ENCODE measurements at regions not wholly inside any gene's neighbourhood (a gene's known extent, or its start where the extent isn't known, plus 50 kb on each side); places are given as distances from the start of the nearest gene placed in this dataset.

DNA sequence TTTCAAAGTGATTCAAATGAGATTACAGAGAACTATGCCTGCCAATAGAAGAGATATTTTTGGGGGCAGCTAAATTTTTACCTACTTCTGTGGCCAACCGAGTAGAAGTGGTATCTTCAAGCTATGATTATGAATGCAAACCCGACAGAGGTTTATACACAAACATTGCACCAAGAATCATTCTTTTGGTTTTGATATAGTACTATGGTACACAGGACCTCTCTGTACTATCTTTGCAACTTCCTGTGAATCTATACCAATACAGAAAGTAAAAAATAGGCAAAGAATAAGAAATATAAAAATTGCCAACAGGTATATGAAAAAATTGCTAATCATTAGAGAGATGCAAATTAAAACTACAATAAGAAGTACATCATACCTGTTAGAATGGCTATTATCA, 103.2 kb upstream of the VIPR2 start:
- TF ChIP-seq, protein P1, sequence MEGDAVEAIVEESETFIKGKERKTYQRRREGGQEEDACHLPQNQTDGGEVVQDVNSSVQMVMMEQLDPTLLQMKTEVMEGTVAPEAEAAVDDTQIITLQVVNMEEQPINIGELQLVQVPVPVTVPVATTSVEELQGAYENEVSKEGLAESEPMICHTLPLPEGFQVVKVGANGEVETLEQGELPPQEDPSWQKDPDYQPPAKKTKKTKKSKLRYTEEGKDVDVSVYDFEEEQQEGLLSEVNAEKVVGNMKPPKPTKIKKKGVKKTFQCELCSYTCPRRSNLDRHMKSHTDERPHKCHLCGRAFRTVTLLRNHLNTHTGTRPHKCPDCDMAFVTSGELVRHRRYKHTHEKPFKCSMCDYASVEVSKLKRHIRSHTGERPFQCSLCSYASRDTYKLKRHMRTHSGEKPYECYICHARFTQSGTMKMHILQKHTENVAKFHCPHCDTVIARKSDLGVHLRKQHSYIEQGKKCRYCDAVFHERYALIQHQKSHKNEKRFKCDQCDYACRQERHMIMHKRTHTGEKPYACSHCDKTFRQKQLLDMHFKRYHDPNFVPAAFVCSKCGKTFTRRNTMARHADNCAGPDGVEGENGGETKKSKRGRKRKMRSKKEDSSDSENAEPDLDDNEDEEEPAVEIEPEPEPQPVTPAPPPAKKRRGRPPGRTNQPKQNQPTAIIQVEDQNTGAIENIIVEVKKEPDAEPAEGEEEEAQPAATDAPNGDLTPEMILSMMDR (IDR thresholded peaks at IDR 0.05), result no peak
- TF ChIP-seq POLR2A (IDR thresholded peaks at IDR 0.05), result no peak
- TF ChIP-seq POLR2AphosphoS5 (IDR thresholded peaks at IDR 0.05), result no peak
